GM18505 (cell line): ENCODE measurements at regions not wholly inside any gene's neighbourhood (a gene's known extent, or its start where the extent isn't known, plus 50 kb on each side); places are given as distances from the start of the nearest gene placed in this dataset.
A peak's percentile ranks its signal among the peaks of the same experiment; 100 is the strongest.
"Not testable (repeated sequence)": the region's sequence is repeated elsewhere in the genome, so short reads cannot be mapped to it uniquely, and the experiment has no call there.

Experiments
- ATAC-seq: cut with Tn5 transposase; IDR thresholded peaks from one replicate; pipeline ENCODE4 v1.9.1; 2021; ENCODE audit not compliant: unreplicated experiment
- POLR2A ChIP-seq: IDR thresholded peaks from 4 replicates; pipeline ENCODE4 v1.6.1; 2011; ENCODE audit warnings: borderline replicate concordance; ENCODE audit not compliant: insufficient read depth, insufficient read length; ENCODE audit errors: extremely low read depth

DNA sequence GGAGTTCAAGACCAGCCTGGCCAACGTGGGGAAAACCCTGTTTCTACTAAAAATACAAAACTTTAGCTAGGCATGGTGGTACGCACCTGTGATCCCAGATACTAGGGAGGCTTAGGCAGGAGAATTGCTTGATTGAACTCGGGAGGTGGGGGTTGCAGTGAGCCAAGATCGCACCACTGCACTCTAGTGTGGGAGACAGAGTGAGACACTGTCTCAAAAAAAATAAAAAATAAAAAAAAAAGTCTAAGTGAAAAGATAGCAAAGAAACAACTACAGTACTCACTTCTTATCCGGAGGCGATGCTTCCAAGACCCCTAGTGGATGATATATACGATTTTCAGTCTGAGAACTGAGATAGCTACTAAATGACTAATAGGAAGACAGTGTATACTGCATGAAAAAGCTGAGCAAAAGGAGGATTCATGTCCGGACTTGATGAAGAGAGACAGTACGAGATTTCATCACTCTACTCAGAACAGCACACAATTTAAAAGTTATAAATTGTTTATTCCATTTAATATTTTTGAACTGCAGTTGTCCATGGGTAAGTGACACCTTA lies 138.7 kb upstream of the GOLGA6L6 start:
- not testable (repeated sequence) for ATAC-seq

DNA sequence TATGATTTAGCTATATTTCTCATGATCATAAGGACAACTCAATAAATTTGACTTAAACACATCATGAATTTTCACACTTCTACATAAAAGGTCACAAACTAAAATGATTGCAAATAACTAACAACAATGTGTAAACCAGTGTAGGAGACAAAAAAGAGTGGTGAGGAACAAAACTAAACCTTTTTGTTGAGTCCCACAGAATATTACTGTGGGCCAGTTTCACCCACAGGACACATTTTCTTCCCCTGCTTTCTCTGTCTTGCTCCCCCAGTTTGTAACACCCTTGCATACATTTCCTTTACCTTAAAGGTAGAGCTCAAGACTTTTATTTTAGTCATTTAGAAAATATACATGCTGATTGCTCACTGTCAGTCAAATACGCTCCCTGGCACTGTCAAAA lies 130.9 kb upstream of the GOLGA6L6 start:
- TF ChIP-seq POLR2A = no peak
- ATAC-seq = no peak

DNA sequence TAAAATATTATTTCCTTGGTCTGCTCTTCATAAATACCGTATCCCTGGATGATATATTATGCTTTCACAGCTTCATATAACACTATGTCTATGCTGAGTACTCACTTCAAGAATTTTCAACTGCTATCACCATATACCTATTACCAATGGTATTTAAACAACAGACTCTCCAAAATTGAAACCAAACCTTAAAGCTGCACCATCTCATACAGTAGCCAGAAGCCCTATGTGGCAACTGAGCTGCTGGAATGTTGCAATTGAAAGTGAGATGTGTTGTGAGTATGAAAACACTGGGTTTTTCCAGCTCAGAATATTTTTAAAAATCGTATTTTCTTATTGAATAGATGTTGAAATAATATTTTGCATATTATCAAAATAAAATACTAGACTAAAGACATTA lies 130.1 kb upstream of the GOLGA6L6 start:
- ATAC-seq = no peak
- TF ChIP-seq POLR2A = no peak

DNA sequence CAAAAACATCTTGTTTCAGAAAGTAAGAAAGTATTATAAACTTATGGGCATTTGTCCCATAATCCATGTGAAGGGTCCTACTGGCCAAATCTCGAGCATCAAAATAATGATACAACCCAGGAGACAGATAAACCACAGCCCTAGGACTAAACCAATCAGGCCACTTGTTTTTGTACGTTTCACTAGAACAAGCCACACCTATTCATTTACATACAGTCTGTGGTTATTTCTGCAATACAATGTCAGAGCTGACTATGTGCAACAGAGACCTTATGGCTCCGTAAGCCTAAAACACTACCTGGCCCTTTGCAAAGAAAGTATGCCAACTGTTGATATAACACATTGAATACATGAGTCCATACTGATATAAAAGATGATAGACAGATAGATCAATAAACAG lies 124.8 kb upstream of the GOLGA6L6 start:
- not testable (repeated sequence) for ATAC-seq

DNA sequence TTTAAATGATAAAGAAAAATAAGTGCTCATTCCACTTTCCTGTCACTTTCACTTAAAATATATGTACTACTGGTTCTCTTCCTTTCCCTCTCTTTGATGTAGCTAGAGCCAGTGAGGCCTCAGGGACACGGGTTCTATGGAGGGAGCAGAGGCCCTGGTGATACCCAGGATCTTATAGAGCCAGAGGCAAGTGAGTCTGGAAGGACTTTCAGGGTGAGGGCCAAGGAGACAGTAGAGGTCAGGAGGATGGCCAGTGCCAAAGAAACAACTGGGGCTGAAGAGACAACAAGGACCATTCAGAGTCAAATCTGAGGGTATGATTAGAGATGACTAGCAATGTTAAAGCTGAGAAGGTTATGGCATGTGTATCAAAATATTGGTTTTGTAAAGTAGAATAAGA lies 124.1 kb upstream of the GOLGA6L6 start:
- no peak for ATAC-seq
- TF ChIP-seq POLR2A = no peak

DNA sequence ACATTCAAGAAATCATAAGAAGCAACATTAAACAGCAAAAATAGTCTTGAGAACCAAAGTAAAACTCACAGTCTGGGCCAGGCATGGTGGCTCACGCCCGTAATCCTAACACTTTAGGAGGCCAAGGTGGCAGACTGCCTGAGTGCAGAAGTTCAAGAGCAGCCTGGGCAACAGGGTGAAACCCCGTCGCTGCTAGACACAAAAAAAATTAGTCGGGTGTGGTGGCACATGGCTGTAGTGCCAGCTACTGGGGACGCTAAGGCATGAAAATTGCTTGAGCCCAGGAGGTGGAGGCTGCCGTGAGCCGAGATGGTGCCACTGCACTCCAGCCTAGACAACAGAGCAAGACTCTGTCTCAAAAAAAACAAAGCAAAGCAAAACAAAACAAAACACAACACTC lies 117.7 kb upstream of the GOLGA6L6 start:
- no peak for TF ChIP-seq POLR2A
- ATAC-seq = no peak

DNA sequence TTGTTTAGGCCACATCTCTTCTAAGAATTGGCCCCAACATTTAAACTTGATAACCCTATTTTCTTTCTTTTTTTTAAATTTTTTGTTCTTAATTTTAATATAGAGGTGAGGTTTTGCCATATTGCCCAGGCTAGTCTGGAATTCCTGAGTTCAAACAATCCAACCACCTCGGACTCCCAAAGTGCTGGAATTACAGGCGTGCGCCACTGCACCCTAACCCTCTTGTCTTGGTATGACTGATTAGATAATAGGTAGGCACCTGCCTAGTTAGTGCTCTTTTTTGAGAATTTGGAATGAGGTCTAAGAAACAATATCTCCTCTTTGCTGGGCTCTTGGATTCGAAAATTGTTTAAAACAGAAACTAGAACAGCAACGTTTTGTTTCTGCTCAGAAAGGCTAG lies 116.4 kb upstream of the GOLGA6L6 start:
- ATAC-seq = no peak
- no peak for TF ChIP-seq POLR2A

DNA sequence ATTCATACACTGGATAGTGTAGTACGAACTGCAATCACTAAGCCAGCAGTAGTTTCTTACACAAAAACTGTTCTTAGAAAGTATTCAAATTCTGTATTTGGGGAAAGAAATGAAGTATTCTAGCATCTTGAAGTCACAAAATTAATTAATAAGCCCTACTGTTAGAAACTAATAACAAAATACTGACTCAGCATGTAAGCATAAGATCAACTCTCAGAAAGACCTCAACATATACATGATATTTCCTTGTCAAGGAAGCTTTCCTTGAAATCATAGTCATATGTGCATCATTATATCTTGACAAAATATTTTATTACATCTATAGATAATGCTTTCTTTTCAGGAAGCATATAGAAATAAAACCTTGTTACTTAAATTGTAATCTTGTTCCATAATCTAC lies 115.5 kb upstream of the GOLGA6L6 start:
- no peak for ATAC-seq
- TF ChIP-seq POLR2A = no peak

DNA sequence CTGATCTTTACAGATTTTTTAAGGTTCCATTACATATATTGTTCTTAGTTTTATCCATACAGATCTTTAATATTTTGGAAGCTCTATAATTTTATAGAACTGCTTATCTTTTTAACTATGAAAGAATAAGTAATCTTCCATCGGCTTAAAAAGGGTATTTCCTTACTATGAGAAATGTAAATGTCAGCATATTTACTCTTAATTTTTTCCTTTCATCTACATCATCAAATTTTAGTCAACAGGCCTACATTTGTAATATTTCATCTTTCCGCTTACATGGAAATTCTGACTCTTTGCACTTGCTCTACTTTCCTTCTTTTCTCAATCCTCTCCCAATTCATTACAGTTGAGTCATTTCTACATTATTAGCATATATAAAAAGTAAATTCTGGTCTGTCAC lies 111.3 kb upstream of the GOLGA6L6 start:
- no peak for ATAC-seq
- no peak for TF ChIP-seq POLR2A

DNA sequence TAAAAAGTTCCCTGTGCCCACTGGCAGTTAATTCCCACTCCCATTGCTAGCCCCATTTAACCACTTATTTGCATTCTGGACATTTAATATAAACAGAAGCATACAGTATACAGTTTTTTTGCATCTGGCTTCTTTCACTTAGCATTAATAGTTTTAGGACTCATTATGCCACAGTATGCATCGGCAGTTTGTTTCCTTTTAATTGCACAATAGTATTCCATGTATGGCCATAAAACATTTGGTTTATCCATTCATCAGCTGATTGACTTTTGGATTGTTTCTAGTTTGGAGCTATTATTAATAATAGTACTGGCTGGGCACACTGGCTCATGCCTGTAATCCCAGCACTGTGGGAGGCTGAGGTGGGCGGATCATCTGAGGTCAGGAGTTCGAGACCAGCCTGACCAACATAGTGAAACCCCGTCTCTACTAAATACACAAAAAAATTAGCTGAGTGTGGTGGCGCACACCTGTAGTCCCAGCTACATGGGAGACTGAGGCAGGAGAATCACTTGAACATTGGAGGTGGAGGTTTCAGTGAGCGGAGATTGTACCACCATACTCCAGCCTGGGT lies 106.9 kb upstream of the GOLGA6L6 start:
- ATAC-seq = not testable (repeated sequence)

DNA sequence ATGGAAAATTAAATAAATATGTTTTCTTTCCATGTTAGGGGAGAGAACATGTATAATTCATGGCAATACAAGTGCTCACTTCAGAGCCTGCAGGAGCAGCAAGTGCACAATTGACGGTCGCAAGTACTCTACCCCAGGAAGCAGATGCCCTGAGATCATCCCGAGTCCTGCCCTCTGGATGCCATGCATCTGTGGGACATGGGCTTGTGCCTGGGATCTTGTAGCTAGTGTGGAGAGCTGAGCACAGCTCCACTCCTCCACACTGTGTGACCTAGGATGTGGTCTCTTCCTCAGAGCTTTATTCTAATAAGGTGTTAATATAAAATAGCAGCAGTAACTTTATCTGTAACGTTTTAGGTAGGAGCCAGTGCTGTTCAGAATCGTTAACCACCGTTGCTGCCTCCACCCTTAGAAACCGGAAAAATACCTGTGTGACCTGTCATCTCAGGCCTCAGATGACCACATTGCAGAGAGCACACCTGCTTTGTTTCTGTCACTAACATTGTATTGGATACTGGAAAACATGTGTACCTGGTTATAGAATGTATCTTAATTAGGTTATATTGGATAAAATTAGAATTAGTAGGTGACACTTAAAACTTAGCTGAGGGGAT lies 105.0 kb upstream of the GOLGA6L6 start:
- no peak for ATAC-seq
- TF ChIP-seq POLR2A = no peak

DNA sequence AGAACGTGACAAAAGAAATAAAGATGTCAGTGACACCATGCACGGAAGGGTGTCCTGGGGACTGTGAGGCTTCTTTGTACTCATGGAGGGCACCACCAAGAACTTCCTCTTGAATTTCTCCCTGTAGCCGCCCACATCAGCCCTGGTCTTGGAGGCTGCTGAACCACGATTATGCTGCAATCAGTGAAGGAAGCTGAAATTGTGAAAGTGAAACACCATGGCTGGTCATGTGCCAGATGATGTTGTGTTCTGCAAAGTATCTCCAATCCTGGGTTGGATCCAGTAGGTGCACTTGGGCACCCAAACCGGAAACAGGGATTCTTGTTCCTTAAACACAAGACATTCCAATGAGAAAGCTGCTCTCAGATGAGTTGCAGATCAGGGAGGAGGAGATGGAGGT lies 104.4 kb upstream of the GOLGA6L6 start:
- no peak for TF ChIP-seq POLR2A
- peak; percentile 69 for ATAC-seq

DNA sequence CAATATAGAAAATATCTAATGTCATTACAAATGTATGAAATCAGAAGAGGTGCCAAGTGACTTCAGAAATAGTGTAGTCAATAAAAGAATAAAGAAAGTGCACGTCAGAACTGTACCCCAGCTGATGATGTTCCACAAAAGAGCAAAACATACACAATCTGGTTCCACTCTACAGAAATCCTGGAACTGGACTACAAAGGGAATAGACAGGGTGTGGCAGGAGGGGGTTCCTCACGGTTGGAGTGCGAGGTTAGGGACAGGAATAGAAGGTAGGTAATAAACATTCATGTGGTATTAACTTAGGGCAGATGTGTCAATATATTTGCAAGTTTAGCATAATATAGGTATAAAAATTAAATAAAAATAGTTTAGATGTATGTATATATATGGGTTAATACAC lies 103.3 kb upstream of the GOLGA6L6 start:
- ATAC-seq = no peak
- TF ChIP-seq POLR2A = no peak

DNA sequence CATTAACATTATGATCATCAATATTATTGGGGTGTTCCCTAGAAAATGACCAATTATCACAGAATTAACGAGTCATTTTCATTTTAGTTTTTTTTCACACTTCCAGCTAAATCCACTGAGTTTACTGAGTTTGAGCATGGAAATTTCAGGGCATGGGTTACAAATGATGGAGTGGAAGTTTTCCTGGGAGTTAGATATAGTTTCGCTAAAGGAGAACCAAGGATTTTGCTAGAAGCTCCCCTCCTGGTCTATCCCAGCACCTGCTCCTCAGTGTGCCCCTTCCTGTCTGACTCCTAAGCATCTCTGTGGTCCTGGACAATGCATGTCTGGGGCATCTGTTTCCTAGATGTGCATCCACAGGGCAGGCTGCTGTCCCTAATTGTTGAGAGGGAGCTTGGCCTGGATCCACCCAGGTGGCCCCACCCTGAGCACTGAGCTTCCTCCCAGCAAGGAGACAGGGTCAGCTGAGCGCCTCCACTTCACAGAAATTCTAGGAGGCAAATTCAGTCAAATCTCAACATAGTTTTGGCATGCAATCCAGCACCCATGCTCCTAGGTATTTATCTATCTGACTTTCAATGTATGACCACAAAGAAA lies 102.3 kb upstream of the GOLGA6L6 start:
- ATAC-seq = no peak
- TF ChIP-seq POLR2A = no peak
